H9 (cell line): ENCODE measurements at regions not wholly inside any gene's neighbourhood (a gene's known extent, or its start where the extent isn't known, plus 50 kb on each side); places are given as distances from the start of the nearest gene placed in this dataset.

ENCODE experiments used
- DNase-seq: peaks from one replicate; pipeline ENCODE4 v3.0.0-alpha.2; 2017
- H2AFZ ChIP-seq: one replicate; pipeline ENCODE4 v1.6.1; 2013; ENCODE audit warnings: mild to moderate bottlenecking, low read length, control low read depth, moderate library complexity
- H2AK5ac ChIP-seq: 2 replicates; pipeline ENCODE4 v1.6.1; 2013; ENCODE audit warnings: low read length, control low read depth, mixed read lengths; ENCODE audit not compliant: insufficient read length
- H2BK120ac ChIP-seq: one replicate; pipeline ENCODE4 v1.6.1; 2013; ENCODE audit warnings: low read depth, mild to moderate bottlenecking, low read length, control low read depth, inconsistent platforms; ENCODE audit not compliant: poor library complexity, severe bottlenecking
- H2BK12ac ChIP-seq: 2 replicates; pipeline ENCODE4 v1.6.1; 2013; ENCODE audit warnings: low read length, control low read depth, mixed read lengths, low read depth; ENCODE audit not compliant: insufficient read length
- H2BK15ac ChIP-seq: 2 replicates; pipeline ENCODE4 v1.6.1; 2013; ENCODE audit warnings: low read depth, low read length, control low read depth
- H2BK20ac ChIP-seq: one replicate; pipeline ENCODE4 v1.6.1; 2013; ENCODE audit warnings: low read depth, mild to moderate bottlenecking, low read length, control low read depth, inconsistent platforms; ENCODE audit not compliant: poor library complexity, severe bottlenecking
- H2BK5ac ChIP-seq: 2 replicates; pipeline ENCODE4 v1.6.1; 2013; ENCODE audit warnings: low read length, control low read depth, mixed read lengths; ENCODE audit not compliant: insufficient read length
- H3K14ac ChIP-seq: 2 replicates; pipeline ENCODE4 v1.6.1; 2013; ENCODE audit warnings: low read length, control low read depth; ENCODE audit not compliant: insufficient read depth
- H3K18ac ChIP-seq: 2 replicates; pipeline ENCODE4 v1.6.1; 2013; ENCODE audit warnings: low read depth, mild to moderate bottlenecking, mixed read lengths, low read length, control low read depth; ENCODE audit not compliant: insufficient read length
- H3K23ac ChIP-seq: 2 replicates; pipeline ENCODE4 v1.6.1; 2013; ENCODE audit warnings: low read length, control low read depth, mixed read lengths, low read depth; ENCODE audit not compliant: insufficient read length
- H3K23me2 ChIP-seq: 2 replicates; pipeline ENCODE4 v1.6.1; 2013; ENCODE audit warnings: low read depth, mild to moderate bottlenecking, mixed read lengths, low read length, control low read depth; ENCODE audit not compliant: insufficient read length, poor library complexity, severe bottlenecking
- H3K27ac ChIP-seq: 2 replicates; pipeline ENCODE4 v1.5.1; 2013; ENCODE audit warnings: low read length, control low read depth, mixed read lengths, low read depth; ENCODE audit not compliant: insufficient read length
- H3K27me3 ChIP-seq: 2 replicates; pipeline ENCODE4 v1.6.1; 2013; ENCODE audit warnings: low read length, control low read depth, inconsistent platforms; ENCODE audit not compliant: insufficient read depth
- H3K4ac ChIP-seq: 2 replicates; pipeline ENCODE4 v1.6.1; 2013; ENCODE audit warnings: low read depth, mild to moderate bottlenecking, control low read depth, inconsistent platforms, low read length, moderate library complexity
- H3K4me1 ChIP-seq: 2 replicates; pipeline ENCODE4 v1.6.1; 2013; ENCODE audit warnings: low read length, control low read depth, inconsistent platforms; ENCODE audit not compliant: insufficient read depth
- H3K4me2 ChIP-seq: 2 replicates; pipeline ENCODE4 v1.6.1; 2013; ENCODE audit warnings: low read length, control low read depth, mixed read lengths; ENCODE audit not compliant: insufficient read length, insufficient read depth
- H3K56ac ChIP-seq: 2 replicates; pipeline ENCODE4 v1.6.1; 2013; ENCODE audit warnings: low read depth, mild to moderate bottlenecking, mixed read lengths, low read length, control low read depth; ENCODE audit not compliant: insufficient read length
- H3K79me1 ChIP-seq: 2 replicates; pipeline ENCODE4 v1.6.1; 2013; ENCODE audit warnings: low read depth, mild to moderate bottlenecking, moderate library complexity, low read length, control low read depth, inconsistent platforms; ENCODE audit not compliant: insufficient read depth, poor library complexity, severe bottlenecking
- H3K79me2 ChIP-seq: 2 replicates; pipeline ENCODE4 v1.6.1; 2013; ENCODE audit warnings: low read length, control low read depth, inconsistent platforms; ENCODE audit not compliant: insufficient read depth
- H3K9ac ChIP-seq: 2 replicates; pipeline ENCODE4 v1.6.1; 2013; ENCODE audit warnings: low read length, control low read depth, mixed read lengths; ENCODE audit not compliant: insufficient read length; ENCODE audit errors: extremely low read depth
- H3K9me3 ChIP-seq: one replicate; pipeline ENCODE4 v1.6.1; 2013; ENCODE audit warnings: low read depth, low read length, inconsistent platforms; ENCODE audit not compliant: control insufficient read depth
- H3T11ph ChIP-seq: one replicate; pipeline ENCODE4 v1.6.1; 2013; ENCODE audit warnings: mild to moderate bottlenecking, low read length, control low read depth, inconsistent platforms
- H4K20me1 ChIP-seq: one replicate; pipeline ENCODE4 v1.6.1; 2013; ENCODE audit not compliant: control insufficient read depth, insufficient read length, insufficient read depth
- H4K5ac ChIP-seq: 2 replicates; pipeline ENCODE4 v1.6.1; 2013; ENCODE audit warnings: low read depth, mild to moderate bottlenecking, mixed read lengths, low read length, control low read depth; ENCODE audit not compliant: insufficient read length
- H4K8ac ChIP-seq: replicated peaks from 2 replicates; pipeline ENCODE4 v1.6.1; 2013; ENCODE audit warnings: low read length, control low read depth, mixed read lengths, low read depth; ENCODE audit not compliant: insufficient read length
- H4K91ac ChIP-seq: 2 replicates; pipeline ENCODE4 v1.6.1; 2013; ENCODE audit warnings: low read depth, mild to moderate bottlenecking, moderate library complexity, mixed read lengths, low read length, control low read depth; ENCODE audit not compliant: insufficient read length
- H3K27ac Mint-ChIP-seq, 3 experiments: 2 replicates in 2 of 3; 3 replicates in 1 of 3; pipeline ENCODE4 v1.8.0; 2020 to 2021; ENCODE audit warnings: mixed read lengths in 3 of 3, mild to moderate bottlenecking in 1 of 3, moderate library complexity in 1 of 3
- H3K27me3 Mint-ChIP-seq: 2 replicates; pipeline ENCODE4 v1.8.0; 2021; ENCODE audit warnings: low read depth, mild to moderate bottlenecking, moderate library complexity, mixed read lengths
- H3K36me3 Mint-ChIP-seq, 3 experiments: 2 replicates in 2 of 3; 3 replicates in 1 of 3; pipeline ENCODE4 v1.8.0; 2020 to 2021; ENCODE audit warnings: low read depth in 3 of 3, mixed read lengths in 3 of 3; ENCODE audit not compliant: insufficient read depth in 1 of 3
- H3K4me1 Mint-ChIP-seq, 2 experiments: 2 replicates each; pipeline ENCODE4 v1.8.0; 2020; ENCODE audit warnings: mixed read lengths in 2 of 2
- H3K4me3 Mint-ChIP-seq, 2 experiments: 2 replicates in 1 of 2; 3 replicates in 1 of 2; pipeline ENCODE4 v1.8.0; 2020 to 2021; ENCODE audit warnings: mild to moderate bottlenecking in 2 of 2, mixed read lengths in 2 of 2, moderate library complexity in 1 of 2
- H3K9me3 Mint-ChIP-seq, 2 experiments: 2 replicates in 1 of 2; 3 replicates in 1 of 2; pipeline ENCODE4 v1.8.0; 2020; ENCODE audit warnings: mild to moderate bottlenecking in 2 of 2, mixed read lengths in 2 of 2, moderate library complexity in 1 of 2
- CTCF ChIP-seq: fragments of 200-600 bp; sonication (generic); conservative IDR thresholded peaks from 3 replicates; pipeline ENCODE4 v1.8.0; 2021; ENCODE audit warnings: antibody characterized with exemption, mild to moderate bottlenecking
- whole genome bisulfite sequencing: extraction: QIAGEN DNeasy Blood & Tissue Kit; methylation state at CpG from one replicate; pipeline ENCODE4 v1.1.7; 2013; ENCODE audit warnings: missing lambda C conversion rate, low lambda C conversion rate, mixed read lengths; ENCODE audit not compliant: insufficient read length; ENCODE audit errors: extremely low coverage; 5-methylcytosine and 5-hydroxymethylcytosine counted together

DNA sequence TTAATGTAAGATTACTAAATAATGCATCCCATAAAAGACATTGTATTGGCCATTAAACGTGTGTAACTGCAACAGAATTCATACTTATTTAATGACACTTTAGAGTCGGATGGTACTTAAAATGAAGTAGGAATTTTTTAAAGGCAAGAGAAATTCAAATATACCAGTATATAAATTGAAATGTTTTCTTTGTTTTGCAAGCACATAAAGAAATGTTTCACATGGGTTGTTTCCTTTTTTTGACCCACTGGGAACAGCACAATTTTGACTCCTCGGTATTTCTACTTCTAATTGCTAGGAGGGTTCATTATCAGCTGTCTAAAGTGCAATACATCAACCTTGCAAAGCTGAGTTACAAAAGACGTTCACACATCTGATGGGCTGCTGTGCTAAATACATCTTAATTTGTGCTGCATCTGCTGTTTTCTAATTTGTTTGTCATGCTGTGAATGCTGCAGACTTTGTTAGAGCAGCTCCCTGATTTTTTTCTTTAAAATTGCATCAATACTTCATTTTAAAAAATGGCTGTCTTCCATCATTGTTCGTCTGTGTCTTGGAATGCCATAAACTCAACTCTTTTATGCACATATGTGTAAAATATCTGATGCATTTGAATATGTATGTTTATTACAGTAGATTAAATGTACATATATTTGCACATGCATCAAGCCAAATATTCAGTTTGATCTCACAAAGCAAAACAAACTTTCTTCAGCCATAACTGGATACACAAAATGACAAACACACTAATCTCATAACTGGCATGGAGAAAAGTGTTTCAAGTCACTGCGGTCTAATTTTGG, 454.0 kb upstream of the GRAMD2B start:
- H3K9me3 ChIP-seq, result no peaks in the 10 kb centered on the region
- H3K18ac ChIP-seq, result no peak overlapping the region
- no peak for DNase-seq
- H3K4me1 ChIP-seq, result no peaks in the 10 kb centered on the region
- H3K4me2 ChIP-seq, result no peak overlapping the region
- H2BK12ac ChIP-seq, result no peak overlapping the region
- H2BK5ac ChIP-seq, result no peak overlapping the region
- no peak overlapping the region for H3K4ac ChIP-seq
- no CpG with 5 or more reads among the region's 6 CpGs for WGBS
- H4K5ac ChIP-seq, result no peak overlapping the region
- H3K79me2 ChIP-seq, result no peaks in the 10 kb centered on the region
- no peak overlapping the region for H4K8ac ChIP-seq
- no peak overlapping the region for H2AK5ac ChIP-seq
- Mint-ChIP-seq H3K4me3 (no peak overlapping the region), H3K27me3 (no peaks in the 10 kb centered on the region), H3K9me3 (no peaks in the 10 kb centered on the region; a peak in 1 of 5 replicates), H3K36me3 (no peaks in the 10 kb centered on the region; a peak in 2 of 7 replicates), H3K4me1 (peaks cover 6 to 12% of the 10 kb centered on the region in 2 experiments), H3K27ac (no peak overlapping the region)
- no peaks in the 10 kb centered on the region for H3K27me3 ChIP-seq
- no peak overlapping the region for H3K27ac ChIP-seq
- H3K14ac ChIP-seq, result no peak overlapping the region
- no peaks in the 10 kb centered on the region for H3K79me1 ChIP-seq
- no peak overlapping the region for H2BK15ac ChIP-seq
- TF ChIP-seq CTCF, result no peak
- H3K23me2 ChIP-seq, result no peaks in the 10 kb centered on the region
- H3K56ac ChIP-seq, result no peak overlapping the region
- H4K20me1 ChIP-seq, result no peaks in the 10 kb centered on the region
- no peak overlapping the region for H3K23ac ChIP-seq
- no peak overlapping the region for H3K9ac ChIP-seq
- no peak overlapping the region for H2BK20ac ChIP-seq
- H2AFZ ChIP-seq, result no peak overlapping the region
- no peak overlapping the region for H4K91ac ChIP-seq
- no peak overlapping the region for H2BK120ac ChIP-seq
- no peak overlapping the region for H3T11ph ChIP-seq
